HS-5 (cell line): ENCODE measurements at regions not wholly inside any gene's neighbourhood (a gene's known extent, or its start where the extent isn't known, plus 50 kb on each side); places are given as distances from the start of the nearest gene placed in this dataset.
"Not testable (repeated sequence)": the region's sequence is repeated elsewhere in the genome, so short reads cannot be mapped to it uniquely, and the experiment has no call there.

Experiments used
- DNase-seq: peaks from one replicate; pipeline ENCODE4 v3.0.0-alpha.2; 2012; ENCODE audit warnings: low read depth

DNA sequence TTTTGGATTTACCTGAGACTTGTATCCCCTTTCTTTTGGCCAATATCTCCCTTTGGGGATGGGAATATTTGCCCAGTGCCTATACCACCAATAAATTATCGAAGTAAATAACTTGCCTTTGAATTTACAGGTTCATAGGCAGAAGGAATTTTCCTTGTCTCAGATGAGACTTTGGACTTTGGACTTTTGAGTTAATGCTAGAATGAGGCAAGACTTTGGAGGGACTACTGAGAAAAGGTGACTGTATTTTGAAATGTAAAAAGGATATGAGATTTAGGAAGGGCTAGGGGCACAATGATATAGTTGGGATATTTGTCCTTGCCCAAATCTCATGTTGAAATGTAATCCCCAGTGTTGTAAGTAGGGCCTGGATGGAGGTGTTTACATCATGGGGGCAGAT lies 384.5 kb upstream of the GHITM start:
- DNase-seq: no peak

DNA sequence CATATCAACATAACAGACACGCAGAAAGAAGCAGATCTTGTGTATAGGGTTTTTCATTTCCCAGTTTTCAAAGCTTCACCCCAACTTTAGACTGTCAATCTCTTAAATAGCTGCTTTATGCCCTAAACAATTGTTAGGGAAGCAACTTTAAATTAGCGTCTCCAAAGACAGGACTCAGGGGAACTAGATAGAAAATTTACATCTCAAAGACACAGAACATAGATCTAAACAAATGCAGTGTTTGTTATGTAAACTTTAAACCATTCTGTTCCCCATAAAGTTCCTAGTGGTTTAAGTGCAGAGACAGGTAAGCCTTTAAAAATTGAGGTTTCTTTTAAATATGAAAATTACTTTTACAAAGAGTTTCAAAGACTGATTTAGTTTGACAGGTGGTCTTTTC lies 379.2 kb upstream of the GHITM start:
- no peak for DNase-seq

GRCh38 chr10:83764666-83765065 lies 374.6 kb upstream of the GHITM start:
- DNase-seq: no peak

DNA sequence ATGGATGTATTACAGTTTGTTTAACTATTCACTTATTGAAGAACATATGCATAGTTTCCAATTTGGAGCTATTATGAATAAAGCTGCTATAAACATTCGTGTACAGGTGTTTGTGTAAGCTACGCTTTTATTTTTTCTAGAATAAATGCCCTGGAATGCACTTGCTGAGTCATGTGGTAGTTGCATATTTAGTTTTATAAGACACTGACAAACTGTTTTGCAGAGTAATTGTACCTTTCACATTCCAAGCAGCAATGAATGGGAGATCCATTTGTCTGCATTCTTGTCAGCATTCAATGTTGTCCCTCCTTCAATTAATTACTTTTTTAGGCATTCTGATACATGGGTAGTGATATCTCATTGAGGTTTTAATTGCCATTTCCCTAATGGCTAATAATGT lies 373.6 kb upstream of the GHITM start:
- DNase-seq: no peak

GRCh38 chr10:83769281-83769820 lies 370.0 kb upstream of the GHITM start:
- no peak for DNase-seq

GRCh38 chr10:83786701-83787100 lies 352.6 kb upstream of the GHITM start:
- not testable (repeated sequence) for DNase-seq

- DNase-seq: no peak
Observed at GRCh38 chr10:83801983-83802382, 337.3 kb upstream of the GHITM start.

DNA sequence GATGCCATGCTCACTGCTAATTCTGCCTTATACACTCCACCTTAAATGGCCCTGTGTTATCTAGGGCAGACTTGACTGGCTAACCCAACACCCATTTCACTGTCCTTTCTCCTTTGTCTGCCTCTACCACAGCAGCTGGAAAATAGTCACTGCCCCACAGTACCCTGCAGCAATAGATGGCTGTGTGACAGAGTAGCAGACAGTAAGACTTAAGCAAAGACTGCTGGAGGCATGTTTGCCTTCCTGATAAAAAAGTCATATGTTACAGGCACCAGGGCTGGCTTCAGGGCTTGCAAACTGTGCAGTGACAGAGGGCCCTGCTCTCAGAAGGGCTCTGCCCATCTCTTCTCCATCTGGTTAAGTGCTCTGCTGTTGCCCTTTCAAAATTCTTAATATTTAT lies 332.6 kb upstream of the GHITM start:
- DNase-seq: no peak

DNA sequence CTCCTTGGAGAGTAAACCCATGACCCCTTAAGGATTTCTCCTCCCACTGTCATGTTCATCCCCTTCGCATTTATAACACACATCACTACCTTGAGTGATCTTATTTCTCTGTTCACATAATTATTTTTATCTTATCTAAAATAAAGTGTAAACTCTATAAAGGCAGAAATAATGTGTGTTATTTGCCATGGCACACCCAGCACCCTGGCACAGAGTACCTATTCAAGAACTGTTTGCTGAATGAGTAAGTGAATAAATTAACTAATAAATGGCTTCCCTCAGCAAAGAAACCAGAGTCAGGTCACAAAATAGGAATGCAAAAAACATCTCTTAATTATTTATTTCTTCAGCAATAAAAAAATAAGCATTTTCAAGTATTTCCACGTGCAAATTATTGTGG lies 330.3 kb upstream of the GHITM start:
- no peak for DNase-seq

- DNase-seq: no peak
Observed at GRCh38 chr10:83816942-83817341, 322.4 kb upstream of the GHITM start.

- no peak for DNase-seq
Observed at GRCh38 chr10:83817797-83818196, 321.5 kb upstream of the GHITM start.

- DNase-seq: no peak
Observed at GRCh38 chr10:83819609-83820008, 319.7 kb upstream of the GHITM start.

DNA sequence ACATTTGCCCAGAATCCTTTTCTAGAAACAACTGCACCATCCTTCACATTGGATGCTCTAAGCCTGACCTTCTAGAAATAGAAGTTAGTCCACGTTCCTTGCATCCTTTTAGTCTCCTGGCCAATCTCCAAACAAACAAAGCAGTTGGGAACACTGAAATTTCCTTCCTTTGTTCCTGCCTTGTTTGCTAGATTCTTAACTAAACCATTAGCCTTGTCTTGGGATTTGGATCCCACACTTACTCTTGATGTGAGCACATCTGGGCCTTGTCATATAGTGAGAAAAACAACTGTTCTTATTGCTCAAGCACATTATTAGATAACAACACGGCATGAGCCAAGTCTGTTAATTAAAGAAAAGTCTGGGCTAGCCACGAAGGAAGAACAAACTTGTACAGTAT lies 319.3 kb upstream of the GHITM start:
- DNase-seq: no peak

DNA sequence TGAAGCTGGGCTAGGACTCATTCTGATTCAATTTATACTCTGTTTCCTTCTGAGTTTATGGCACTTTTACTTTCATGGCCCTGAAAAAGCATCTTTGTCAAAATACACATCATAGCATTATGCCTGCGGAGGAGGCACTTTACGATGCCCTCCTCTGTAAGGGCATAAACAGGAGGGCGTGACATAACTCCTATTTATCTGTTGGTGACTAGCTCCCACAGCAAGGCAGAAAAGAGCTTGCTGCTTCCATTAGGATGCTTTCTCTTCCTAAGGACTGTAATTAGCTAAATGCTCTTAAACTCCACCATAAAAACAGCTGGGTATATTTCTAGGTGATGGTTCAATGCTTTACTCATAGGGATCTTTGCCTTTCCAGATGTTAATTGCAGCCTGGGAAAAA lies 315.2 kb upstream of the GHITM start:
- no peak for DNase-seq

DNA sequence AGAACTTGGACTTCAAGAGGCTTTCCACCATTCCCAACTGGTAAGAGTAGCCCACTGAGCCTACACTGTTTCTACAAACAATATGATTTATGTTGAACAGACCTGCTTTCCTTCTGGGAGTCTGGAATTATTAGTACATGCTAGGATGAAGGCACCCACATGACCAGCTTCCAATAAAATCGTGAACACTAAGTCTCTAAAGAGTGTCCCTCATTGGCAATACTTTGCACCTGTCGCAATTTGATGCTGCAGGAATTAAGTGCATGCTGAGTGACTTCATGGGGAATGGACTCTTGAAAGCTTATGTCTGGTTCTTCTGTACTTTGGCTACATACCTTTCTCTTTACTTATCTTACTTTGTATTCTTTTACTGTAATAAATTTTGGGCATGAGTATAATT lies 305.2 kb upstream of the GHITM start:
- DNase-seq: no peak

- DNase-seq: no peak
Observed at GRCh38 chr10:83835945-83836745, 303.2 kb upstream of the GHITM start.

DNA sequence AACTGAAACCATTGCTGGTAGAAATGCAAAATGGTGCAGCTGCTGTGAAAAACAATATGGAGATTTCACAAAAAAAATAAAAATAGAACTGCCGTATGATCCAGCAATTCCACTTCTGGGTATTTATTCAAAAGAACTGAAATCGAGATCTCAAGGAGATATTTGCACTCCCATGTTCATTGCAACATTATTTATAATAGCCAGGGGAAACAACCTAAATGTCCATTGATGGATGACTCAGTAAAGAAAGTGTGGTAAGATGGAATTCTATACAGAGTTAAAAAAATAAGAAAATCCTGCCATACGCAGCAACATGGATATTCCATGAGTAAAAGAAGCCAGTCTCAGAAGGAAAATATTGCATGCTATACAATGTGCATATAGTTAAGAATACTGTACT lies 290.6 kb upstream of the GHITM start:
- no peak for DNase-seq

DNA sequence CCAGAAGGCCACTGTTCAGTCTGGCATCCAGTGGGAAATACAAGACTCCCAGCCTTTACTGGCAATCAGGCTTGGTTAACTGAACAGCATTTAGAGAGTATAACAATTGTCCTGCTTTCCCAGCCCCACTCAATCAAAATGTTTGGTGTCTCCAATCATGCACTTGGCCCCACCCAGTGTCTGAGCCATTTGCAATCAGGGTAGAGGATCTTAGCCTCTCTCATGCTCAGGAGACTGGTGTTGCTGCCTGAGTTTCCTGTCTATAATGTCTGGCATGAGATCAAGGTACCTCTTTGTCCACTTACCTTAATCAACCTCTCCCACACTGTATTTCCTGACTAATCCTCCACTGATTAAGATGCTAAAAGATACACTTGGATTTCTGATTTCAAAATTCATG lies 290.2 kb upstream of the GHITM start:
- no peak for DNase-seq

DNA sequence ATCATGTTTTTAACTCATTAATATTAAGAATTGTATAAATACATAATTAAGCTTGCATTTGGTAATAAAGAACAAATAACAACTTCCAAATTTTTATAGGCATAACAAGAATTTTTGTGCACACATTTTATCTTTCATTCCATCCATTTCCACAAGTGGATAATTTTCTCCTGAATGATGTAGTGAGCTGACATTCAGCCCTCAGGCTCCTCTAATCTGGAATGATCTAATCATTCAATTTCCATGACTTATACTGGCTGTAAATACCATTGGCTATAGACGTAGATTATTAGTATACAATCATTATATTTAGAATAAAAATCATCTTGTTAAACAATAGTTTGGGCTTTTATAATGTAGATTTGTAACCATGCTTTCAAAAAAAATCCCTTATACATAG lies 287.2 kb upstream of the GHITM start:
- no peak for DNase-seq

- no peak for DNase-seq
Observed at GRCh38 chr10:83862723-83863122, 276.6 kb upstream of the GHITM start.

DNA sequence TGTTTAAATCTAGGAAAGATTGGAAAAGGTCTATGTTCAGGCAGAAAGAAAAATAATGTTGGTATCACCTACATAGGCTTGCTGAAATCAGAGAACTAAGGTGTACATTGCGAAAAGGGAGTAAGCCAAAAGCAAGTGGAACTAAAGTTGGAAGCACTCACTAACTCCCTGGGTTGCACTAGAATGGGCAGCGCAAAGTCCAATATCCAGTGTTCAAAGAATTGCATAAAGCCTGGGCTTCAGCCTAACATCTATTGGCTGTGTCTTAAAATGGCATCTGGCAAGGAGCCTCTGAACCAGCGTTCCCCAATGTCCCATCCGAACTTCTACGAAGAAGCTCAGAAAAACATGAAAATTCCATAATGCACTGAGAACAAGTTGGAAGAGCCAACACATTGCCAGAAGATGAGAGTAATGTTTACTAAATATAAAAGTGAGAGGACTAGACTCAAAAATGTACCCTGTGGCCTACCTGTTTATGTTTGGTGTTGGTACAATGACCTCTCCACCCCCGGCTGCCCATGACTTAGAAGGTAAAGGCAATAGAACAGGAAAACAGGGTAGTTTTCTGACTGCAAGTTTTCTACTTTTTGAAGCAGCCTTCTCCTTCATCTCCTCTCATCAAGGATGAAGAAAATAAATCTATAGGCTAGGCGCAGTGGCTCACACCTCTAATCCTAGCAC lies 275.9 kb upstream of the GHITM start:
- DNase-seq: no peak

GRCh38 chr10:83869898-83870297 lies 269.4 kb upstream of the GHITM start:
- no peak for DNase-seq
